NCI-H345 treated with DMSO at 0.1 percent for 48 hours (cell line): ENCODE measurements at regions not wholly inside any gene's neighbourhood (a gene's known extent, or its start where the extent isn't known, plus 50 kb on each side); places are given as distances from the start of the nearest gene placed in this dataset.

Source experiments
- DNase-seq: peaks from one replicate; lab custom pipeline; 2025; ENCODE audit not compliant: unreplicated experiment; lab: John Stamatoyannopoulos, UW

DNA sequence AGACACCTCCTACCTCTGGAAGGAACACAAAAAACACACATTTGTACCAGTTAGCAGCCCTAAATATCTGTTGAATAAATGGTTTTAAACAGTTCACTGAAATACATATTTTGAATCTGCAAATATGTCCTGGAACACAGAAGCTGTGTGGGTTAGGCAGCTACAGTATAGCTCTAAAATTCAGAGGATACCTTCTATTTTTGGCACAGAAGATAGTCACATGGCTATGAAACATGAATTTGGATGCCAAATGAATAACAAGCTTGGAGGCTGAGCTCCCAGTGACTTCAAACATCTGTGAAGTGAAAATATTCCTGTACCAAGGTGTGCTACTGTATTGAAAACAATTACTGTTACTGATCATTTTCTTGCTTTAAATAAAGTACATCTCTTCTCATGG is 391.5 kb upstream of the ADGRL2 start:
- DNase-seq, result no peak

DNA sequence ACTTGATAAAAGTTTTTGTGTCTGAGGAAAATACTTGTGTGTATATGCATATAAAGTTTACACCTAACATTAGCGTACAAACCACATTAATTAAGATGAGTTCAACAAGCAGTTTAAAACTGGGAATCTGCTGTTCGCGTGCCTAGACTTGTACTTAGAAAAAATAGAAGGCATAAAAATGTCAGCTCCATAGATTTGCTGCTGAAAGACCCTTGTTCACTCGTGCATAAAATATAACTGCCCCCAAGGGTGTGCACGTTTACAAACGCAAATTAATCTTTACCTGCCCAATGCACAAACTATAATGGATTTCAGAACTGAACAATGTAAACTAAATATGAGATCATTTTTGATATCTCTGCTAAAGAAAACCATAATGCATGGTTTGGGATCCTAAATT is 392.3 kb upstream of the ADGRL2 start:
- DNase-seq, result no peak

DNA sequence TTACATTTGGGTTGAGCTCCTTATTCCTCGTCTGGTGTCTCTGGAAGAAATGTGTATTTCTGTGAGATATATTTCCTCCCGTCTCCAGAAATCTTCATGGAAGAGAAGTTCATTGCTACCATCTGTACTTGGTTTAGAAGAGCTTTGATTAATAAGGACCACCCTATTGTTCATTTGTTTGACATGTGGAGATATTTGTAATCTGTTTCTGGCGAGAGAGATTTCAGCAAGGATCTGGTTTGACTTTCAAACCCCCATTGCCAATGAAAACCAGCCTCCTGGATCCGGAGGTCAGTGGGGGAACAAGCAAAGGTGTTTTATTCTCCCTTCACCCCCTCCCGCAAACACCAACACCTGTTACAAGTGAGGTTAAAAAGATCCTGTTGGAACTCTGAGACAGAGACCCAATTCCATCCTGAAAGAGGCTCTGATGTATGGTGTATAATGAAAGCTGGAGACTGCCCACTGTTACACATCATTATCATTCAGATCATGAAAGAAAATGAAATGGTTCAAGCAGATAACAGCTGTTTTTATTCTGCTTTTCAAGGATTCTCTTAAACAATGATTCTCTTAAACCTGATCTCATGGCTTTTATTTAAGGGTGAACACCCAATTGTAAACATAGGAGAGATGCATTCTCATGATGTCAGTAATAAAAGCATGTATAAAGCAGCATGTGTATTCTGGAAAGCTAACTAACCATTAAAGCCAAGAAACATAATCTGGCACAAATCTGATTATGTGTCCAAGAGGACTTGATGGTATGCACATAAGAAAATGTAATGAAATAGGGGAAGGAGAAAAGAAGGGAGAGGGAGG is 393.5 kb upstream of the ADGRL2 start:
- peak; percentile 79 for DNase-seq

DNA sequence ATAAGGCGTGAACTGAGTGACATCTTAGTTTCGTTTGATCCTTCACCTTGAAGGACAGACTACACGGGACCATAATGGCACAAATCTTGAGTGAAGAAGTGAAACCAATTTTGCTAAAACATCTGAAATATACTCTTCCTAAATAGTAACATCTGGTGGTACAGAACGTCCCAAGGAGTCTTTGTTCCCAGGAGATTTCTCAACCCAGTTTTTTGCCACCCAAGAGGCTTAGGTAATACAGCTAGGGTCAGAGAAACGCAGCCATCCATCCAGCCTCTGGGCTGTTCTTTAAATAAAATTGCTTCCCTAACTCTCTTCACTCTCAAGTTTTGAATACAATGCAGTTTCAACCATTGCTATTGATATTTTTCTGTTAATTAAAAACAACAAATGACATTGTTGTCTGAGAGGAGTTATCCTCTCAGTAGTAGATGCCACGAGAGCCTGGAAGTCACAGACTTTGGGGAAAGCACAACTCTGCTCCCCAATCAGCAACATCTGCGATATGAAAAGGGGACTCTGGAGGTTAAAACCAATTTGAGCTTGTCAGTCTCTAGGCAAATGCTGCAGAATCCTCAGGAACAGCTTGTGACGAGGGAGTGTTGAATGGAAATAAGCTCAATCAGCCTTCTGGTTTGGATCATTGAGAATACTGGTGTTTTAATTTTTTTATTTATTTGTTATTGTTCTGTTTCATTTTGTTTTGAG is 394.3 kb upstream of the ADGRL2 start:
- no peak for DNase-seq

GRCh38 chr1:81398041-81398440 is 402.7 kb upstream of the ADGRL2 start:
- no peak for DNase-seq

- no peak for DNase-seq
These were observed 408.1 kb upstream of the ADGRL2 start for GRCh38 chr1:81392526-81393226.

DNA sequence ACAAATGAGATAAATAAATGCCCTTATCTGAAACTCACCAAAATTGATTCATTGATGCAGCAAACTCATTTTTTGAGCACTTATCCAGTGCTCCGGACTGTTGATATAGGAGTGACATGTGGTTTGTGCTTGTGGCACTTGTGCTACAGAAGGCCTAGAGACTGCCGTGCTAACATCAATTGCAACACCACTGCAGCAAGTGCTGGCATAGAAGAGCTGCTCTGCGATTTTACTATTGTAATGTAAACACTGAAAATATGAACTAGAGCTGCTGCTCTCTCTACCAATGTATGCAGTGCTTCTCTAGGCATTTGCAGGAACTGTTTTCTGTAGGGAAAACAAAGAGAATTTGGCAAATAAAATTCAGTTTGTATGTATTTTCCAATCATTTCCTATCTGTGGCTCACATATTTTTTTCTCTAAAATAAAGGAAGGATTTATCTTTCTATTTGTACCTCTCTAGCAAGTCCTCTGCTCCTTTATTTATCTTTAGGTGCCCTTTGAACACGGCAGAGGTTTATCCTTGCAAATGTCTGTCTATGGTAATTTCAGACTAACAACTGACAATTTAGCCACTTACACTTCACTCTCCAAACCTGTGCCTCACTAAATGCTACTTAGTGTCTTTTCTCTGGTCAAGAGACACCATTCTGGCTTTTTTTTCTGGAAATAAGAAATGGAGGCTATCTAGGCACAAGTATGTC is 409.5 kb upstream of the ADGRL2 start:
- no peak for DNase-seq

GRCh38 chr1:81388435-81388834 is 412.3 kb upstream of the ADGRL2 start:
- no peak for DNase-seq

DNA sequence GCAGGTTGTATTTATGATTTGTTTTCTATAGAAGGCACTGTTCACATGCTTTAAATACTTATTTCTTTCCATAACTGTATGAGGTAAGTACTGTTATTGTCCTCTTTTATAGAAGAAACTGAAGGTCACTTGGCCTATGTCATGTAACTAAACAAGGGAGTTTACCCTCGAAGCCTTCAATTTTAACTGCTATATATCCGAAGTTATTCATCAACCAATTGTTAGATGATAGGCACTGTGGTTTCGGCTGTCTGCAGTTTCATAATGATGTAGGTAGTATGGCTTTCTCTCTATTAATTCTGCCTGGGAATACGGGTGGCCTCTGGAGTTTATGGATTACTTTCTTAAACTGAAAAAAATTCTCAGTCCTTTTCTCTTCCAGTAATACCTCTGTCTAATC is 413.3 kb upstream of the ADGRL2 start:
- no peak for DNase-seq

GRCh38 chr1:81382561-81382960 is 418.2 kb upstream of the ADGRL2 start:
- no peak for DNase-seq

DNA sequence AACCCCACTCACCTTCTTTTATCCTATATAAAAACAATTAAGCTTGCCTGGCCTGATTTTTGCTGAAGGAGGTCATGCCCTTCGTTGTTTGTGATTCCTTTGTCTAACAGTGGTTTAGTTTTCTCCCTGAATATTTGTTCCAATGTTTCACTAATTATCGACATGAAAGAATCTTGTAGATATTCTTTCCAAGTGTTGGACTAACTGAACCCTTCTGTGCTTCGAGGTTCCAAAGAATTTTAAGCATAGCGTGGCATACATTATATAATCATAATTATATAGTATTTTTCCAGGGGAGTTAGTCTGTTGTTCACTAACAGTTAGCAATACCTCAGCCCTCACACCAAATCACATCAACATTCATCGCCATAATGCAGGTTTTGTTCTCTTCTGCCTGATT is 418.9 kb upstream of the ADGRL2 start:
- no peak for DNase-seq

GRCh38 chr1:81380436-81380835 is 420.3 kb upstream of the ADGRL2 start:
- DNase-seq, result no peak

GRCh38 chr1:81379430-81379829 is 421.3 kb upstream of the ADGRL2 start:
- DNase-seq, result no peak

DNA sequence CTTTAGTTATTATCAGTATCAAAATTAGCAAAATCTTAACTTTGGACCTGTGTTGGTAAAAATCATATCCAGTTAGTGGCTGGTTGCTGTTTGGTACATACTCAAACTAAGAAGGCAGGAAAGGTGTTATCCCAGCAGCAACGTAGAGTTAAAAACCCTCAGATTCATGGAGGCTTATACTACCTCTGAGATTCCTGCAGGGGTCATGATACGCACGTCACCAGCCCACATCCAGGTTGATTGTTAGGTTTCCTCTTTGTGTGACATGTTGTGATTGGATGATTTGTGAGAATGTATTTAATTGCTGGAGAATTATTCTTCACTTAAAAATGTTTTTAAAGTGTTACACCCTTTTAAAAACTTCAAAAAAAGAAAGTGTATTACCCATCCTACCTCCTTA is 423.3 kb upstream of the ADGRL2 start:
- DNase-seq, result no peak

DNA sequence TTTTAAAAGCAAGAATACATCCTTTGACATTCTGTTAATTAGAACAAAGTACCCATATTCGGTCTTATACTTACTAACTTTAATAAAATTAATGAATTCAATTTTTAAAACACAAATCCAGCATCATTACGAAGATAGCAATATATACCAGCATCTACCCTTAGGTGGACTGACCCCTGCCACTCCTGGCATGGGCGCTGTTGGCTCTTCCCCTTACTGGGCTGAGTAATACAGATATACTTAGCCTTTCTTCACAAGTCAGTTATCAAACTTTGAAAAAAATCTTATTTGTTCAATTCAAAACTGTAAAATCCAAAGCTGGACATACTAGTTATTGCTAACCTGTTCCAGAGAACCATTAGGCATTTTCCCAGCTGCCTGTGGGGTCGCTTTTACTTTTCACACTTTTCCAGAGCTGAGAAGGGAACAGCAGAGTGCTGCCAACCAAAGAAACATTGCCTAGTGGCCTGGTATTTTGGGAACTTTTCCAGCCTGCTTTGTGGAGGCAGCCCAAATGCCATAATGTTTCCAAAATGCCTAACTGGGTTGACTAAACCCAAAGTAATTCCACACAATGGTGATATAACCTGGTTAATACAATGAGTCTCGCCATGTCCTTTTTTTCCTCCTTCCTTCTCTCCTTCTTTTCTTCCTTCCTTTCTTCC is 424.7 kb upstream of the ADGRL2 start:
- DNase-seq, result no peak

GRCh38 chr1:81374481-81374880 is 426.3 kb upstream of the ADGRL2 start:
- no peak for DNase-seq

DNA sequence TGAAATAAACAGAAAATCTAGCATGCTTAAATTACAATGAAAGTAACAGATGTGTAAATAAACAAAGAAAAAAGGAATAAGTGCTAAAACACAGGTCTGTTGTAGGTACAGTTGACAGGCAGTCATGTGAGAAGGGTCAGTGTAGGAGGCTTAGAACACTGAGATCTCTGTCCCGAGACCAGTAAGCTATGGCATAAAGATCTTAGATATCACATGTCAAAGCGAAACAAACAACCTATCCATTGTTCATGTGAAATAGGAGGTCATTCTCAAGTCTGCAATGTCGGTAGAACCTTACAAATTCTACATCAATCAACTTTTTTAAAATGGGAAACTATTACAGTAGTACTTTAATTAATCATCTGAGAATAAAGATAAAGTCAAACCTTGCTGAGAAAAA is 428.9 kb upstream of the ADGRL2 start:
- no peak for DNase-seq

- no peak for DNase-seq
These were observed 430.9 kb upstream of the ADGRL2 start for GRCh38 chr1:81369833-81370232.

DNA sequence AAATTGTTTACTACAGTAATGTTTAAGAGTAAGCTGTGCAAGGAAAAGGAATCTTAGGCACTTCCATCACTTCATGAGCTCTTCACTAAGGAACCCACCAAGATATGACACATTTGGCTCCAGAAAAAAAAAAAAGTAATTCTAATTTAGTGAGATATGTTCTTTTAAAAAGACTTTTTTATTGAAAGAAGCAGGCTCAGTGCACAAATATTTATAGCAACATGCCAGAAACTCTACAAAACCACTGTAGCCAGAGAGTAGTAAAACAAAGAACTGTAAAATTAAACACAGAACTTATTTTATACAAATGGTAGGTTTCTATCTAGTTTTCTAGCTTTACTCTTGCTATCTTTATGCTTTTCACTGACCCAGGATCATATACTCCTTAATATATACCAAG is 434.6 kb upstream of the ADGRL2 start:
- no peak for DNase-seq

- DNase-seq, result no peak
These were observed 436.6 kb upstream of the ADGRL2 start for GRCh38 chr1:81364088-81364487.

GRCh38 chr1:81358151-81358550 is 442.6 kb upstream of the ADGRL2 start:
- DNase-seq, result no peak
